ENCODE measurements at regions not wholly inside any gene's neighbourhood (a gene's known extent, or its start where the extent isn't known, plus 50 kb on each side); places are given as distances from the start of the nearest gene placed in this dataset.

DNA sequence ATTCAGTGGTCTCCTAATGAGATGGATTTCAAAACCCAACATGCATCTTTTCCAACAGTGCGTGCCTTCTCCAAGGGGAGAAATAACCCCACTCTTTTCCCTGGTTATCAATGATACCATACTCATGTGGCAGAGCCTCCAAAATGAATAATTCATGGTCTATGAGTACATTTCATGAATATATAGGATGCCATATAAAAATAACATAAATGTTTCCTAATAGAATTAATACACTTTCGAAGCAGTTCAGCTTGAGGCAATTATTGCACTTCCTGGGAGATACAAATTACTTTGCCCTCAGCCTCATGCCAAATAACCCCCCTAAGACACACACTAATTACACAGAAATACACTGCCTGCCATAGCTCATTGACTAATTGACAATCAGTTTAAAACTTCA is 318.6 kb downstream of the ZSWIM6 start:
- TF ChIP-seq POLR2A (IDR thresholded peaks at IDR 0.05): no peak
- TF ChIP-seq EP300 (IDR thresholded peaks at IDR 0.05): no peak
- no peak for TF ChIP-seq CTCF (IDR thresholded peaks at IDR 0.05)
- TF ChIP-seq POLR2AphosphoS5 (IDR thresholded peaks at IDR 0.05): no peak

Data from sigmoid colon (tissue), 4 donors.